CD4-positive, alpha-beta T cell (primary cell): ENCODE measurements at regions not wholly inside any gene's neighbourhood (a gene's known extent, or its start where the extent isn't known, plus 50 kb on each side); places are given as distances from the start of the nearest gene placed in this dataset.

Experiments used
- ATAC-seq: fragments of 200-7000 bp; cut with Tn5 transposase; one replicate; pipeline ENCODE4 v1.10.0; 2022; ENCODE audit warnings: mild to moderate bottlenecking; ENCODE audit not compliant: poor library complexity
- CTCF ChIA-PET: fragments of 350-600 bp; sonication (Branson Sonifier 250); formaldehyde crosslinking; loops from one replicate; lab custom pipeline; 2021; ENCODE audit warnings: antibody characterized with exemption, inconsistent platforms; lab: Charles Lee
- POLR2A ChIA-PET: fragments of 350-600 bp; sonication (Branson Sonifier 250); formaldehyde crosslinking; loops from one replicate; lab custom pipeline; 2021; ENCODE audit warnings: antibody characterized with exemption, inconsistent platforms; lab: Charles Lee
- DNase-seq, 14 experiments: peaks; one replicate each; pipeline ENCODE4 v3.0.0-alpha.2; 2013 to 2020; ENCODE audit warnings: mixed read lengths in 2 of 14
- H3K27ac ChIP-seq, 2 donors: one replicate each; pipeline versions ENCODE4 v1.5.1 to v1.7.0; 2013; ENCODE audit warnings: low read length in 2 of 2, low read depth in 1 of 2, mild to moderate bottlenecking in 1 of 2
- H3K27me3 ChIP-seq, 2 experiments: 1 replicate in 1 of 2; 2 replicates in 1 of 2; pipeline versions ENCODE4 v1.6.1 to v1.7.0; 2013; ENCODE audit warnings: low read length in 2 of 2, control low read depth in 1 of 2, mild to moderate bottlenecking in 1 of 2, moderate library complexity in 1 of 2; ENCODE audit not compliant: insufficient read depth in 2 of 2, control insufficient read depth in 1 of 2
- H3K36me3 ChIP-seq: one replicate; pipeline ENCODE4 v1.6.1; 2013; ENCODE audit warnings: low read length, control low read depth; ENCODE audit not compliant: insufficient read depth
- H3K4me1 ChIP-seq: one replicate; pipeline ENCODE4 v1.6.1; 2013; ENCODE audit warnings: low read length, control low read depth; ENCODE audit not compliant: insufficient read depth
- H3K4me3 ChIP-seq: one replicate; pipeline ENCODE4 v1.5.1; 2013; ENCODE audit warnings: mild to moderate bottlenecking, low read length, moderate library complexity
- H3K9me3 ChIP-seq, 2 experiments: 1 replicate in 1 of 2; 2 replicates in 1 of 2; pipeline versions ENCODE4 v1.6.1 to v1.7.0; 2013; ENCODE audit warnings: low read length in 2 of 2, mild to moderate bottlenecking in 2 of 2, control low read depth in 1 of 2, moderate library complexity in 1 of 2; ENCODE audit not compliant: control insufficient read depth in 1 of 2, insufficient read depth in 1 of 2
- H3K27ac Mint-ChIP-seq: one replicate; pipeline ENCODE4 v1.8.0; 2020; ENCODE audit warnings: mixed read lengths
- H3K27me3 Mint-ChIP-seq: one replicate; pipeline ENCODE4 v1.8.0; 2021; ENCODE audit warnings: mixed read lengths
- H3K36me3 Mint-ChIP-seq: one replicate; pipeline ENCODE4 v1.8.0; 2021; ENCODE audit warnings: low read depth, mixed read lengths
- H3K4me1 Mint-ChIP-seq: one replicate; pipeline ENCODE4 v1.8.0; 2021; ENCODE audit warnings: low read depth, mixed read lengths
- H3K4me3 Mint-ChIP-seq: one replicate; pipeline ENCODE4 v1.8.0; 2020; ENCODE audit warnings: mild to moderate bottlenecking, mixed read lengths
- H3K9me3 Mint-ChIP-seq: one replicate; pipeline ENCODE4 v1.8.0; 2020; ENCODE audit warnings: mixed read lengths
- intact Hi-C, 2 experiments: fragments of 100-400 bp; cut with DNase I in 1 of 2; cut with micrococcal nuclease in 1 of 2; formaldehyde crosslinking; loops; one replicate each; pipeline versions ENCODE4 v1.15.1 to v1.9.0; 2023 to 2025; cut with DNase I, micrococcal nuclease
- TF ChIP-seq, protein P1 (sequence below): fragments of 200-600 bp; IDR thresholded peaks from one replicate; pipeline ENCODE4 v1.8.0; 2022; ENCODE audit warnings: antibody characterized with exemption, mild to moderate bottlenecking

GRCh38 chr6:15147827-15148226 is 98.0 kb upstream of the JARID2 start:
- H3K27ac Mint-ChIP-seq: no peak overlapping the region
- H3K4me1 ChIP-seq: no peaks in the 10 kb centered on the region
- H3K27me3 Mint-ChIP-seq: no peaks in the 10 kb centered on the region
- H3K27me3 ChIP-seq: no peaks in the 10 kb centered on the region
- no peaks in the 10 kb centered on the region for H3K9me3 ChIP-seq
- DNase-seq (no peak), ATAC-seq (no peak)
- CTCF ChIA-PET: no interaction called here
- no peaks in the 10 kb centered on the region for H3K9me3 Mint-ChIP-seq
- POLR2A ChIA-PET: no interaction called here
- H3K4me3 Mint-ChIP-seq: no peak overlapping the region
- TF ChIP-seq, protein P1, sequence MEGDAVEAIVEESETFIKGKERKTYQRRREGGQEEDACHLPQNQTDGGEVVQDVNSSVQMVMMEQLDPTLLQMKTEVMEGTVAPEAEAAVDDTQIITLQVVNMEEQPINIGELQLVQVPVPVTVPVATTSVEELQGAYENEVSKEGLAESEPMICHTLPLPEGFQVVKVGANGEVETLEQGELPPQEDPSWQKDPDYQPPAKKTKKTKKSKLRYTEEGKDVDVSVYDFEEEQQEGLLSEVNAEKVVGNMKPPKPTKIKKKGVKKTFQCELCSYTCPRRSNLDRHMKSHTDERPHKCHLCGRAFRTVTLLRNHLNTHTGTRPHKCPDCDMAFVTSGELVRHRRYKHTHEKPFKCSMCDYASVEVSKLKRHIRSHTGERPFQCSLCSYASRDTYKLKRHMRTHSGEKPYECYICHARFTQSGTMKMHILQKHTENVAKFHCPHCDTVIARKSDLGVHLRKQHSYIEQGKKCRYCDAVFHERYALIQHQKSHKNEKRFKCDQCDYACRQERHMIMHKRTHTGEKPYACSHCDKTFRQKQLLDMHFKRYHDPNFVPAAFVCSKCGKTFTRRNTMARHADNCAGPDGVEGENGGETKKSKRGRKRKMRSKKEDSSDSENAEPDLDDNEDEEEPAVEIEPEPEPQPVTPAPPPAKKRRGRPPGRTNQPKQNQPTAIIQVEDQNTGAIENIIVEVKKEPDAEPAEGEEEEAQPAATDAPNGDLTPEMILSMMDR: no peak
- no peaks in the 10 kb centered on the region for H3K4me1 Mint-ChIP-seq
- no peaks in the 10 kb centered on the region for H3K36me3 ChIP-seq
- intact Hi-C loops: no loop called here
- no peaks in the 10 kb centered on the region for H3K36me3 Mint-ChIP-seq
- no peak overlapping the region for H3K4me3 ChIP-seq
- H3K27ac ChIP-seq: no peak overlapping the region

- Mint-ChIP-seq H3K27me3 (no peaks in the 10 kb centered on the region), H3K4me1 (no peaks in the 10 kb centered on the region), H3K36me3 (no peaks in the 10 kb centered on the region), H3K4me3 (no peak overlapping the region), H3K27ac (no peak overlapping the region), H3K9me3 (no peaks in the 10 kb centered on the region)
- intact Hi-C loops: no loop called here
- no peak for ATAC-seq
- Histone ChIP-seq H3K36me3 (no peaks in the 10 kb centered on the region), H3K27me3 (no peaks in the 10 kb centered on the region), H3K4me3 (no peak overlapping the region), H3K4me1 (no peaks in the 10 kb centered on the region), H3K27ac (no peak overlapping the region), H3K9me3 (no peaks in the 10 kb centered on the region)
- TF ChIP-seq, protein P1: no peak
- POLR2A ChIA-PET: no interaction called here
- DNase-seq: no peak
- CTCF ChIA-PET: no interaction called here
Observed at GRCh38 chr6:15148356-15148946, 97.4 kb upstream of the JARID2 start.

DNA sequence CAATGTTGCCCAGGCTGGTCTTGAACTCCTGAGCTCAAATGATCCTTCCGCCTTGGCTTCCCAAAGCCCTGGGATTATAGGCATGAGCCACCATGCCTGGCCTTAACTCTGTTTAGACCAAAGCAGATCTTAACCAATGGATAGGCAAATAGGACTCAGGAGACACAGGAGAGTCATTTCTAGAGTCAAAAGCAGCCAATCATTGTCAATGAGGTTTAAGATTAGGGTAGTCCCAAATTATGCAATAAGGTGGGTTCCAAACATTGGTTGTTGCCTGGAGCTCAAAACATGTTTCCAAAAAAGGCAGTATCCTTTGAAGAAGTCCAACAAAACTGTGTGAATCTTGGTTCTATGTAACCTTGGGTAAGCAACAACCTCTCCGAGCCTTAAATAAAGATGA is 95.7 kb upstream of the JARID2 start:
- Mint-ChIP-seq H3K27ac (no peak overlapping the region), H3K4me3 (no peak overlapping the region), H3K36me3 (no peaks in the 10 kb centered on the region), H3K9me3 (no peaks in the 10 kb centered on the region), H3K27me3 (no peaks in the 10 kb centered on the region), H3K4me1 (no peaks in the 10 kb centered on the region)
- CTCF ChIA-PET: no interaction called here
- ATAC-seq (no peak), DNase-seq (peak in 2 of 14 experiments; percentile 6 to 11)
- POLR2A ChIA-PET: no interaction called here
- Histone ChIP-seq H3K27ac (no peak overlapping the region), H3K9me3 (no peaks in the 10 kb centered on the region), H3K4me1 (no peaks in the 10 kb centered on the region), H3K27me3 (no peaks in the 10 kb centered on the region), H3K36me3 (no peaks in the 10 kb centered on the region), H3K4me3 (no peak overlapping the region)
- TF ChIP-seq, protein P1: no peak
- intact Hi-C loops: no loop called here
